ENCODE measurements at regions not wholly inside any gene's neighbourhood (a gene's known extent, or its start where the extent isn't known, plus 50 kb on each side); places are given as distances from the start of the nearest gene placed in this dataset.
"Not testable (repeated sequence)": the region's sequence is repeated elsewhere in the genome, so short reads cannot be mapped to it uniquely, and the experiment has no call there.

DNA sequence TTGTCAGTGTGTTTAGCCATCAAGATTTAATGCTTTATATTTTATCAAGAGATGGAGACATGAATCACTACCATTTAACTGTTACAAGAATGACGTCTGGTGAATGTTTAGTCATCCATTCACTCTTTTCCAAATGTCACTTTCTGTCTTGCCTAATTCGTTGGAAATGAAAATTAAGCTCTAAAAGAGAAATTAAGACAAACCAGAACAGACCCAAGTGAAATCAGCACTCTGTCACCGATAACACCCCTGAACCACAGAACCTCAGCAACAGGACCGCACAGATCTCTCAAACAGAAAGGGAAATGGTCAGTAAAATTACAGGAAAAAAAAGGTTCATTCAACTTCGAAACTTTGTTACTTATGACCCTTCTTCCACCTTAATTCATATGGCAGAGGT, 320.9 kb downstream of the BCL2L11 start:
- H3K27ac Mint-ChIP-seq; H3K4me3 Mint-ChIP-seq; DNase-seq; H3K36me3 Mint-ChIP-seq (ENCODE audit: low read depth); H3K27me3 Mint-ChIP-seq (ENCODE audit: low read depth); H3K4me1 Mint-ChIP-seq (ENCODE audit: low read depth); intact Hi-C loops (cut with micrococcal nuclease); CTCF ChIA-PET; H3K9me3 Mint-ChIP-seq: not testable (repeated sequence)

DNA sequence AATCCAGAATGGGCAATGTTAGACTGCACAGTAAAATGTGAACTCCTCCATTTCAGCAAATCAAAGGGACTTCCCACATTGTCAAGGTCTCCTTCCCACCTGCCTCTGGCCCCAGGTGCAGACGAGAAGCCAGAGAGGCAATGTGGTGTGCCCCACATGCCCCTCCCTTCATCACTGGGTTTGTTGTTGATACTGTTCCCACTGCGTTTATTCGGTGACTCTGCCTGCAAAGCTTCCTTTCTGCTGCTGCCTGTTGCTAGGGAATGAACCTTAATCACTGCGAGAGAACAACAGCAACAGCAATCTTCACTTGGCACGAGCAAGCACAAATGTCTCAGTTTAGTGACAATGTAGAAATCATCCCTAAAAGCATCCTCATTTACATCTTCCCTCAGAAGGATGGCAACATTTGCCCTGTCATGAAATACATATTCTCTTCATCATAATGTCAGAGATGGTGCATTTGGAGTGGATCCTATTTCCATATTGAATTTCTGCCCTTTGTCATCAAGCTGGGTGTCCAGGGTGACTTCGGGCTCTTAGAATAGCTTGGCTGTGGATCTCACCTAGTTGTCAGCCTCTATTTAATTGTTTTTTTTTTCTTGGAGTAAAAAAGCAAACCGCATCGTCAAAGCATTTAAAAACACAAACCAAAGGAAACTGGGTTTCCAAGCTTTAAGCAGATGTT, 322.2 kb downstream of the BCL2L11 start:
- H3K4me3 Mint-ChIP-seq; H3K9me3 Mint-ChIP-seq; CTCF ChIA-PET; H3K27ac Mint-ChIP-seq; intact Hi-C loops (cut with micrococcal nuclease); H3K27me3 Mint-ChIP-seq (ENCODE audit: low read depth); DNase-seq; H3K4me1 Mint-ChIP-seq (ENCODE audit: low read depth); H3K36me3 Mint-ChIP-seq (ENCODE audit: low read depth): not testable (repeated sequence)

- DNase-seq; CTCF ChIA-PET; H3K4me3 Mint-ChIP-seq; H3K4me1 Mint-ChIP-seq (ENCODE audit: low read depth); H3K36me3 Mint-ChIP-seq (ENCODE audit: low read depth); H3K27ac Mint-ChIP-seq; H3K27me3 Mint-ChIP-seq (ENCODE audit: low read depth); H3K9me3 Mint-ChIP-seq; intact Hi-C loops (cut with micrococcal nuclease): not testable (repeated sequence)
Measured at GRCh38 chr2:111444516-111444915, 323.8 kb downstream of the BCL2L11 start.

DNA sequence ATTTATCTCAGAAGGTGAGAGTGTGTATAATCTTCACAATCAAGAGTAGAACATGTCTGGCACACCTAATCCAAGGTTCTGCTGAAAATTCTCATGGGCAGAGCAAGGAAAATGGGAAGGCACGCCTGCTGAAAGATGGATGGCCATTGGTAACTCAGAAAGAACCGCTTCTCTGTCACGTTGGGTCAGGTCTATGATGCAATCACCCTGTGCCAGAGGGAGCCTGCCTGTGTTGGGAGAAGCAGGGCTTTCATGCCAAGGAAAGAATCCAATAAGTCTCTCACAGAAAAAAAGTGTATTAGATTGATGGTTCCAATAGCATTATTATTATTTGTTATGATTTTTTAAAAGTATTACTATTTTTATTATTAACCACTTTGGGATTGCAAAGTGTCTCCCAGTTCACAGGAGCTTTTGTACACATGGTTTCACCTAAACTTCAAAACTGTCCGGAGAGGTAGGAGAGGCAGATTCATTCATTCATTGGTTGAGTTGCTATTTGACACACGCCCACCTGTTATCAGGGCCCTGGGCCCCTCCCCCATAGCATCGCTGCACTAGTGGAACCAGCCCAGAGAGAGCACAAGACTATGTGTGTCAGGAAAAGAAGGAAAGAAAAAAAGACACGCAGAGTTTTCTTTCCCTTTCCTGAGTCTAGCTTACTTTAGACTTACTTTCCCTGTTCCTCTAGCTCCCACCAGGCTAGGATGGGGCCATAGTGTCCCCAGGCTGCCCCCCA, 324.6 kb downstream of the BCL2L11 start:
- H3K4me1 Mint-ChIP-seq (ENCODE audit: low read depth); H3K27me3 Mint-ChIP-seq (ENCODE audit: low read depth); DNase-seq; intact Hi-C loops (cut with micrococcal nuclease); CTCF ChIA-PET; H3K4me3 Mint-ChIP-seq; H3K36me3 Mint-ChIP-seq (ENCODE audit: low read depth); H3K9me3 Mint-ChIP-seq; H3K27ac Mint-ChIP-seq: not testable (repeated sequence)

DNA sequence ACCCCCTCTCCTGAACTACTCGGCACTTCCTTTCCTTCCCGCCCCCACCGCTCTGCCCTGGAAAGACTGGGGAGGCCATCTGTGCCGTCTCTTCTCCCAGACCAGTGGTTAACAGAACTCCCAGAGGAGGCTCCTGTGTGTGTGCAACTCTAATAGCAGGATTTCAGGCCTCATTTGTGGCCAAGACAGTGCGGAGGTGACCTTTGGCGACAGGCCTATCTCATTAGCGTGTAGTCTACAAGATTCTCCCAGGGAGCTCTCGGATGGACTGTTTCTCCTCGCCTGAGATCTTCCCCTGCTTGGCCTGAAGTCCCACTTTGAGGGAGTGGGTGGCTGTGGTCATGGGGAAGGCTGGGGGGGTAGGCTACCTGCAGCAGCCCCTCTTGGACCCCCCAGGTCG, 325.2 kb downstream of the BCL2L11 start:
- H3K4me1 Mint-ChIP-seq (ENCODE audit: low read depth); CTCF ChIA-PET; H3K27me3 Mint-ChIP-seq (ENCODE audit: low read depth); intact Hi-C loops (cut with micrococcal nuclease); H3K27ac Mint-ChIP-seq; H3K4me3 Mint-ChIP-seq; DNase-seq; H3K36me3 Mint-ChIP-seq (ENCODE audit: low read depth); H3K9me3 Mint-ChIP-seq: not testable (repeated sequence)

GRCh38 chr2:111447482-111447881, 326.8 kb downstream of the BCL2L11 start:
- intact Hi-C loops (cut with micrococcal nuclease); DNase-seq; H3K27me3 Mint-ChIP-seq (ENCODE audit: low read depth); H3K36me3 Mint-ChIP-seq (ENCODE audit: low read depth); CTCF ChIA-PET; H3K4me1 Mint-ChIP-seq (ENCODE audit: low read depth); H3K9me3 Mint-ChIP-seq; H3K4me3 Mint-ChIP-seq; H3K27ac Mint-ChIP-seq: not testable (repeated sequence)

GRCh38 chr2:111448796-111449195, 328.1 kb downstream of the BCL2L11 start:
- H3K27me3 Mint-ChIP-seq (ENCODE audit: low read depth); intact Hi-C loops (cut with micrococcal nuclease); H3K9me3 Mint-ChIP-seq; H3K4me3 Mint-ChIP-seq; CTCF ChIA-PET; H3K4me1 Mint-ChIP-seq (ENCODE audit: low read depth); H3K36me3 Mint-ChIP-seq (ENCODE audit: low read depth); DNase-seq; H3K27ac Mint-ChIP-seq: not testable (repeated sequence)

- H3K4me1 Mint-ChIP-seq (ENCODE audit: low read depth); H3K9me3 Mint-ChIP-seq; H3K36me3 Mint-ChIP-seq (ENCODE audit: low read depth); DNase-seq; intact Hi-C loops (cut with micrococcal nuclease); H3K4me3 Mint-ChIP-seq; CTCF ChIA-PET; H3K27me3 Mint-ChIP-seq (ENCODE audit: low read depth); H3K27ac Mint-ChIP-seq: not testable (repeated sequence)
Measured at GRCh38 chr2:111450526-111450925, 329.8 kb downstream of the BCL2L11 start.

DNA sequence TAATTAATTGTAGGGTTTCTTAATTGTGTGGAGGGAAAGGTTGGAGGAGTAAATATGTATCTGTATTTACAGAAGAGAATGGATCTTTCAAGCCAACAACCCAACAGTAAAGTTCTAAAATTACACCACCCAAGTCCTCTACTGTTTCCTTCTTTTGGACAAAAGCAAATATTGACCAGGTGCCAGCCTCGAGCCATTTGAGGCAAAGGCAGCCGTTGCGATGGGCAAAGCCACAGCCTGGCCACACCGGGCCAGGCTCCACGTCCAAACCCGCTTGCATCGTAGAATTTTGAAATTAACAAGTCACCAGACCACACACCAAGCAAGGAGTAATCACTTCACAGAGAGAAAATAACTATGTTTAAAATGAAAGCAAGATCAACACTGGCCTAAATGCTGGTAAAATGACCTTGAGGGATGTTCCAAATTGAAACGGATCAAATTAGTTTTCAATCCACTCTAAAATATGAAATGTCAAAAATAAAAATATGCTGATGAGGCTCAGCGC, 331.0 kb downstream of the BCL2L11 start:
- H3K4me3 Mint-ChIP-seq; H3K4me1 Mint-ChIP-seq (ENCODE audit: low read depth); H3K36me3 Mint-ChIP-seq (ENCODE audit: low read depth); CTCF ChIA-PET; DNase-seq; H3K27ac Mint-ChIP-seq; intact Hi-C loops (cut with micrococcal nuclease); H3K27me3 Mint-ChIP-seq (ENCODE audit: low read depth); H3K9me3 Mint-ChIP-seq: not testable (repeated sequence)

DNA sequence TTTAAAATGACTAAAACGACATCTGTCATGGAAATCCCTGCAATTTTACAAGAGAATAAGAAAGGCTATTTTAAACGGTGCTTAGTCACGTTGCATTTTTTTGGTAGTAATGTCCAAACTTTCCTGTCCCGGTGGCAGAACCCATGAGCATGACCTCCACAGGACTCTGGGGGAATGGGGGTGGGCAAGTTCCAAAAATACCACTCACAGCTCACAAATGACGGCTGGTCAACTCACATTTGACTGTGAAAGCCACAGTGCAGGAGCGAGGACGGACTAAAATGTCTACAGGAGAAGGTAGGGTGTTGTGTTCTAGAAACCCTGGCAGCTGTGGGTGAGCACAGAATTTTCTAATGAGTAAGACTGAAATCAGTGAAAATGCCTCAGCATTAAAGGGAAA, 331.5 kb downstream of the BCL2L11 start:
- H3K9me3 Mint-ChIP-seq; H3K27ac Mint-ChIP-seq; intact Hi-C loops (cut with micrococcal nuclease); H3K27me3 Mint-ChIP-seq (ENCODE audit: low read depth); DNase-seq; CTCF ChIA-PET; H3K4me3 Mint-ChIP-seq; H3K4me1 Mint-ChIP-seq (ENCODE audit: low read depth); H3K36me3 Mint-ChIP-seq (ENCODE audit: low read depth): not testable (repeated sequence)

GRCh38 chr2:111453308-111453707, 332.6 kb downstream of the BCL2L11 start:
- intact Hi-C loops (cut with micrococcal nuclease); H3K27ac Mint-ChIP-seq: not testable (repeated sequence)

GRCh38 chr2:111453816-111454215, 333.1 kb downstream of the BCL2L11 start:
- H3K27ac Mint-ChIP-seq; H3K36me3 Mint-ChIP-seq (ENCODE audit: low read depth); CTCF ChIA-PET; H3K9me3 Mint-ChIP-seq; intact Hi-C loops (cut with micrococcal nuclease); DNase-seq; H3K27me3 Mint-ChIP-seq (ENCODE audit: low read depth); H3K4me1 Mint-ChIP-seq (ENCODE audit: low read depth); H3K4me3 Mint-ChIP-seq: not testable (repeated sequence)

More at GRCh38 chr2:111453308-111453707, 332.6 kb downstream of the BCL2L11 start:
- H3K27me3 Mint-ChIP-seq (ENCODE audit: low read depth); H3K36me3 Mint-ChIP-seq (ENCODE audit: low read depth); H3K9me3 Mint-ChIP-seq; H3K4me3 Mint-ChIP-seq; H3K4me1 Mint-ChIP-seq (ENCODE audit: low read depth); CTCF ChIA-PET; DNase-seq: not testable (repeated sequence)

GRCh38 chr2:111454404-111454803, 333.7 kb downstream of the BCL2L11 start:
- H3K4me3 Mint-ChIP-seq; H3K4me1 Mint-ChIP-seq (ENCODE audit: low read depth); H3K36me3 Mint-ChIP-seq (ENCODE audit: low read depth); H3K27ac Mint-ChIP-seq; H3K27me3 Mint-ChIP-seq (ENCODE audit: low read depth); CTCF ChIA-PET; intact Hi-C loops (cut with micrococcal nuclease); H3K9me3 Mint-ChIP-seq: not testable (repeated sequence)
- DNase-seq, result peak; percentile 22
